Heart left ventricle (tissue), 13 donors: ENCODE measurements at regions not wholly inside any gene's neighbourhood (a gene's known extent, or its start where the extent isn't known, plus 50 kb on each side); places are given as distances from the start of the nearest gene placed in this dataset.

Experiments
- POLR2A ChIP-seq, 2 donors: fragments of 450-650 bp; IDR thresholded peaks; one replicate each; pipeline ENCODE4 v1.6.1; 2017; ENCODE audit warnings: antibody characterized with exemption in 2 of 2, mild to moderate bottlenecking in 2 of 2, moderate library complexity in 2 of 2
- TF ChIP-seq, protein P1 (sequence below), 12 donors: fragments of 200-600 bp; sonication (generic) in 4 of 12; IDR thresholded peaks; one replicate each; pipeline versions ENCODE4 v1.5.0 to v1.8.0; 2018 to 2022; ENCODE audit warnings: antibody characterized with exemption in 12 of 12, mild to moderate bottlenecking in 5 of 12
- donor health status: ischemic (EF 13 %, LVEDD 7.1; RV severe dilation, severe dysfunction).
- donor health status: DM: no; HTN: yes; CAD: no.
- donor health status: DM: no; HTN: no; CAD: no.
- donor health status: ischemic (EF 25% LVEDD 6.9; RV normal size, moderate dysfunction).
- donor health status: ischemic (EF 25% LVEDD 5.7; RV mildly dilated, moderate dysfunction).
- donor health status: ischemic (EF 35%, LVEDD 5.7; RV mildly dilated, moderate dysfunction).
- donor health status: nonischemic (EF 11% LVEDD 7.7; RV severe dilation, severe dysfunction).
- donor health status: DM: yes; HTN: yes; CAD: no.
- donor health status: PGD.
- donor health status: ischemic (EF 29% LVEDD 5.4; RV normal size, mild dysfunction).
- donor health status: nonischemic (EF 23%, LVEDD 6.1; RV moderate dilation, normal function).

DNA sequence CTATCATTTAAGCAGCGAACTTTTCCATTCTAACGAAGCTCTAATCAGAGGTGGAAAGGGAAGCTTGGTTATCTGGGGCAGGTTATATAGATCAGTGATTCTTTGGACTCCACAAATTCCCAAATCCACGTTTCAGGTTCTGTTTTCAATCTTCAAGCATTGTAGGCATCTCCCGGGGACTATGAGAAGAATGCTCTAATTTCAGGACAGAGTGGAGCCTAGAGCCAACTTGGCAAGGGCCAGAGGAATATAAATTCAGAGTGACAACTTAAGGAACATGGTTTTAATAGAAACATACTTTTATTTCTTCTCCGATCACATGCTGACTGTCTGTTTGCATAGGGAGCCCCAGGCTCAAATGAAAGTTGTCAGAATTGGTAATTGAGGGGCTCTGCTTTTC is 514.0 kb upstream of the KLF4 start:
- no peak for TF ChIP-seq POLR2A (IDR thresholded peaks at IDR 0.05)
- TF ChIP-seq, protein P1, sequence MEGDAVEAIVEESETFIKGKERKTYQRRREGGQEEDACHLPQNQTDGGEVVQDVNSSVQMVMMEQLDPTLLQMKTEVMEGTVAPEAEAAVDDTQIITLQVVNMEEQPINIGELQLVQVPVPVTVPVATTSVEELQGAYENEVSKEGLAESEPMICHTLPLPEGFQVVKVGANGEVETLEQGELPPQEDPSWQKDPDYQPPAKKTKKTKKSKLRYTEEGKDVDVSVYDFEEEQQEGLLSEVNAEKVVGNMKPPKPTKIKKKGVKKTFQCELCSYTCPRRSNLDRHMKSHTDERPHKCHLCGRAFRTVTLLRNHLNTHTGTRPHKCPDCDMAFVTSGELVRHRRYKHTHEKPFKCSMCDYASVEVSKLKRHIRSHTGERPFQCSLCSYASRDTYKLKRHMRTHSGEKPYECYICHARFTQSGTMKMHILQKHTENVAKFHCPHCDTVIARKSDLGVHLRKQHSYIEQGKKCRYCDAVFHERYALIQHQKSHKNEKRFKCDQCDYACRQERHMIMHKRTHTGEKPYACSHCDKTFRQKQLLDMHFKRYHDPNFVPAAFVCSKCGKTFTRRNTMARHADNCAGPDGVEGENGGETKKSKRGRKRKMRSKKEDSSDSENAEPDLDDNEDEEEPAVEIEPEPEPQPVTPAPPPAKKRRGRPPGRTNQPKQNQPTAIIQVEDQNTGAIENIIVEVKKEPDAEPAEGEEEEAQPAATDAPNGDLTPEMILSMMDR (IDR thresholded peaks at IDR 0.05), result no peak
